ENCODE measurements at regions not wholly inside any gene's neighbourhood (a gene's known extent, or its start where the extent isn't known, plus 50 kb on each side); places are given as distances from the start of the nearest gene placed in this dataset.

GRCh38 chr3:13257666-13258065 lies 162.5 kb downstream of the NUP210 start:
- Histone ChIP-seq H3K9me3 (replicated peaks; ENCODE audit: control insufficient read depth, insufficient read depth, low read length) (no peaks in the 10 kb centered on the region), H3K4me3 (no peak overlapping the region), H4K20me1 (ENCODE audit: control insufficient read depth, insufficient read depth) (no peaks in the 10 kb centered on the region), H3K27me3 (replicated peaks in 1 of 2; ENCODE audit: control insufficient read depth in 2 of 2, insufficient read depth in 2 of 2, low read length in 1 of 2) (peaks cover 0 to 4% of the 10 kb centered on the region in 2 experiments; a peak in 3 of 4 replicates), H3K4me1 (ENCODE audit: control insufficient read depth, insufficient read depth, low read length) (peaks cover 4% of the 10 kb centered on the region; the same call in 1 of the 2 replicates), H3K4me2 (ENCODE audit: control insufficient read depth, insufficient read depth) (no peak overlapping the region), H3K27ac (ENCODE audit: control insufficient read depth, insufficient read depth) (no peak overlapping the region), H3K36me3 (ENCODE audit: control insufficient read depth in 2 of 2, insufficient read depth in 2 of 2, low read length in 1 of 2) (no peaks in the 10 kb centered on the region), H3K9ac (ENCODE audit: control insufficient read depth, insufficient read depth, low read length) (no peak overlapping the region), H2AFZ (ENCODE audit: control insufficient read depth, low read depth, low read length) (no peak overlapping the region), H3K79me2 (ENCODE audit: control insufficient read depth, insufficient read depth, low read length) (no peaks in the 10 kb centered on the region)
- RAD21 ChIA-PET (ENCODE audit: unreplicated experiment): no interaction called here
- CTCF ChIA-PET: no interaction called here
- intact Hi-C loops (cut with micrococcal nuclease; ENCODE audit: unreplicated experiment): no loop called here
- TF ChIP-seq IKZF2 (IDR thresholded peaks at IDR 0.05): no peak
- TF ChIP-seq STAT3 (IDR thresholded peaks at IDR 0.05; ENCODE audit: low read depth, low read length): no peak
- TF ChIP-seq SUPT20H (IDR thresholded peaks at IDR 0.05; ENCODE audit: borderline replicate concordance, control insufficient read depth, low read depth, low read length): no peak
- no peak for TF ChIP-seq ZNF274 (IDR thresholded peaks at IDR 0.05; ENCODE audit: insufficient read depth, insufficient read length)
- no peak for TF ChIP-seq SMC3 (IDR thresholded peaks at IDR 0.05; ENCODE audit: borderline replicate concordance, low read length)
- TF ChIP-seq USF1 (IDR thresholded peaks at IDR 0.05; ENCODE audit: borderline replicate concordance, extremely low read length, insufficient read depth, low read depth, low read length): no peak
- TF ChIP-seq MYB (IDR thresholded peaks at IDR 0.05; ENCODE audit: borderline replicate concordance, low read depth, low read length): no peak
- TF ChIP-seq YY1 (IDR thresholded peaks at IDR 0.05; ENCODE audit: low read depth, low read length): no peak
- POLR2A ChIA-PET: interaction anchor here (0.6 kb wide), 1 partner anchor 8 kb away, joined by 5 read pairs; no protein-coding TSS in a partner anchor
- in situ Hi-C loops (cut with MboI): no loop called here
- DNase-seq (ENCODE audit: low read depth, low spot score) (no peak), ATAC-seq (no peak), FAIRE-seq (no peak)
- SMC1A ChIA-PET (ENCODE audit: uncharacterized antibody, unreplicated experiment): interaction anchor here (0.7 kb wide), 1 partner anchor 194 kb away, joined by 3 read pairs; no protein-coding TSS in a partner anchor
- WGBS (ENCODE audit: insufficient coverage, insufficient replicate concordance, low lambda C conversion rate, missing lambda C conversion rate): 6% methylated on average over 4 of the region's 4 CpGs
- no TSS peak for BruUV-seq (replicated peaks)
